GM21390 (cell line): ENCODE measurements at regions not wholly inside any gene's neighbourhood (a gene's known extent, or its start where the extent isn't known, plus 50 kb on each side); places are given as distances from the start of the nearest gene placed in this dataset.
"Not testable (repeated sequence)": the region's sequence is repeated elsewhere in the genome, so short reads cannot be mapped to it uniquely, and the experiment has no call there.

Experiments used
- ATAC-seq: cut with Tn5 transposase; IDR thresholded peaks from one replicate; pipeline ENCODE4 v1.9.1; 2021; ENCODE audit not compliant: unreplicated experiment

DNA sequence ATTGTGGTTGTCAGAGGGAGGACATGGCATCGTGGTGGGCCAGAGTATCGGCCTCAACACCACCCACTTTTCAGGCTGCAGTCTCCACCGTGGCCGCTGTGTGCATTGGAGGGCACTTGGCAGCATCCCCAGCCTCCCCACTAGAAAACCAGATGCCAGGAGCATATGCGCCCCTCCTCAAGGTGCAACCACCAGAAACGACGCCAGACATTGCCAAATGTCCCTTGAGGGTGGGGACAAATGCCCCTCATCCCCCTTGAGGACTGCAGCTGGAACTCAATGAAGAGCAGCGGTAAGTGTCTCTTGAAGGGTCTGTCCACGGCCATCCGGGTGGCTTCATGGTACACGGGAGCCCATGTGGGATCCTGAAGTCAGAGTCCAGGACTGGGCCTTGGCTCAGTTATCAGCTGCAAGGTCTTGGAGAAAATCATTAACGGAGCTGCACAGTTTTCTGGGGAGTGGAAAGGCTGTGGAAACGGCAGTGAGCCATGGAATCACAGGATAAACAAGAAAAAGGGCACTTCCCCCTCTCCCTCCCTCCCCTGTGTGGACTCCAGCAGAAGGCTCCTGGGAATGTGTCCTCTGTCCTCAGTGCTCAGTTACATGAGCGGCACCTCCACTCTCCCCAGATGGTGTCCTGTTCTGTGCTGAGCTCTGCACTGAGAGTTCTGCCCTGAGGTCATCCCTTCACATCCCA, 324.4 kb upstream of the B3GAT1 start:
- ATAC-seq = no peak

- no peak for ATAC-seq
Measured at GRCh38 chr11:134734894-134735293, 322.9 kb upstream of the B3GAT1 start.

GRCh38 chr11:134734141-134734845, 322.3 kb upstream of the B3GAT1 start:
- ATAC-seq = no peak

GRCh38 chr11:134733646-134734045, 321.6 kb upstream of the B3GAT1 start:
- no peak for ATAC-seq

- no peak for ATAC-seq
Measured at GRCh38 chr11:134731213-134731961, 319.3 kb upstream of the B3GAT1 start.

GRCh38 chr11:134730561-134731212, 318.6 kb upstream of the B3GAT1 start:
- no peak for ATAC-seq

- ATAC-seq = no peak
Measured at GRCh38 chr11:134730101-134730500, 318.1 kb upstream of the B3GAT1 start.

- ATAC-seq = no peak
Measured at GRCh38 chr11:134728186-134728585, 316.1 kb upstream of the B3GAT1 start.

GRCh38 chr11:134727636-134728035, 315.6 kb upstream of the B3GAT1 start:
- no peak for ATAC-seq

- ATAC-seq = no peak
Measured at GRCh38 chr11:134727204-134727603, 315.2 kb upstream of the B3GAT1 start.

DNA sequence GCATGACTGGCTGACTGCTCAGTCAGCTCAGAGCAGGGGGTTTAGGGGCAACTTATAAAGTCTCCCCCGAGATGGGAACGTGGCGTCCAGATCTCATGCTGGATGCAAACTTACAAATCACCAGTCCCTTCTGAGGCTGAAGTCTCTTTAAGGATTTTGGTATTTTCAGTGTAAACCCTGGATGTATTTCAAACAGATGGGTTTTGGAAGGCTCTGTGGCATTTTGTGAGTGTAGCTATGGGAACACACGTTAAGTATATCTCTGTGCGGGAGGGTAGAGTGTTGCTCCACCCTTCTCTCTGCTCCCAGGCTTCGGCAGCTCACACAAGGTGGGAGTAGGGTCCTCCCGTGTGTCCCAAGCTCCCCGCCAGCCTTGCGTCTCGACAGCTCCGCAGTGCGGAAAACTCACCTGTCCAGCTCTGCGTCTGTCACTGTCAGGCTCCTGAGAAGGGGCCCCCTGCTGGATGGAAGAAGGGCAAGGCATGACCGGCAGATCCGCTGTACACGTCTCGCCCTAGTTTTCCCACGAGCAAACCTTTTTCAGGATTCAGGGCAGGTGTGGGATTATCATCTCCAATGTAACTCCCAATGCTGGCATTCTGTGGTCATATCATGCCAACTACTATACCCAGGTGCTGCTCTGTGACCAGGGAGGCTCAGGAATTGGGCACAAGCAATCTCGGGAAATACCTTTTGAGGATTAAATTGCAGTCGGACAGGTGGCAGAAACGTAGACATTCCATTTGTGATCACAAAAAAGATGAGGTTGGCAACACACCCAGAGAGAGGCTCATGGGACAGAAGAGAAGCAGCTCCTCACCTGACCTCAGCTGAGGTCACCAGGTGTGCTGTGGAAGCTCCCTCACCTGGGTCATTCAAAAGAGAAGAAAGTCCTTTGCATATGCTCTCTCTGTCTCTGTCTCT, 313.9 kb upstream of the B3GAT1 start:
- ATAC-seq = no peak

GRCh38 chr11:134725211-134725610, 313.2 kb upstream of the B3GAT1 start:
- ATAC-seq = no peak

DNA sequence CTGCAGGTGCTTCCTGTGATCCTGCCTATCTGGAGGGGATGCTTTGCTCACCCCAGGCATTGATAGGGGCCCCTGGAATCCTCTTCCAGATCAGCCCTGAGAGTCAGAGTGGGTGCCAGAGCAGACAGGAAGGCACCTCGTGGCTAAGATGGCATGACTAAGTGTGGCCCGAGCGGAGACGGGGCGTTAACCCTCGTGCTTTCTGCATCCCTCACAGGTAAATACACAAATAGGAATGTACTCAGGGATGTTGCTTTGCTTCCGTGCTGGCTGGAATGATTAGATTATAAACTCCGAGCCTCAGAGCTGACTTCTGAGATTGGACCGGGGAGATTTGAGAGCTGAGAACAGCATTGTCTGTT, 312.7 kb upstream of the B3GAT1 start:
- ATAC-seq = no peak

DNA sequence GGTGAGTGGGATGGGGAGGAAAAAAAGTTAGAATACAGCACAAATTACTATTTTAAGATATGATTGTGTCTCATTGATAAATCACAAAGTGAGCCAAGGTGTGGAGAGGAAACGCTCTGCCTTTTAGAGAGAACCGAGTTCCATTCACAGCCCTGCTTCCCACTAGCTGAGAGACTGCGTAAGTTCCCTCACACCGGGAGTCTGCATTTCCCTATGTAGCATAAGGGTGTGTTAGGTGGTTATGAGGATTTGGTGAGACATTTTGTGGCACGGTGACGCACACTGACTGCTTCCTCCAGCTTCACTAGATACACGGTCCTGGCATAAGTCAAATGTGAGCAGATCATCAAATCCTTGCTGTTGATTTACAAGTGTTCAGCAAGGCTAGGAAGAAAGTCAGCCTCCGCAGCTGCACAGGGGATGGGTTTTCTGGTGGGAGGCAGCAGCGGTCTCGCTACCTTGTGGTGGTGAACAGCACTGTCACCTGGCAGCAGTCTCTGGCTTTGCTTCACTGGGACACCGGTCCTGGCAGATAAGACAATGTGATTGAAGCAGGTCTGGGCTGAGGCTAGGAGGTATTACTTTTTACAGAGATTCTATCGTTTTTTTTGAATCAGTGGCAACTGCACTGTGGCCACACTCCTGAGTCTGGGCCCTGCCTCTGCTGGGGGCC, 312.2 kb upstream of the B3GAT1 start:
- ATAC-seq = no peak

DNA sequence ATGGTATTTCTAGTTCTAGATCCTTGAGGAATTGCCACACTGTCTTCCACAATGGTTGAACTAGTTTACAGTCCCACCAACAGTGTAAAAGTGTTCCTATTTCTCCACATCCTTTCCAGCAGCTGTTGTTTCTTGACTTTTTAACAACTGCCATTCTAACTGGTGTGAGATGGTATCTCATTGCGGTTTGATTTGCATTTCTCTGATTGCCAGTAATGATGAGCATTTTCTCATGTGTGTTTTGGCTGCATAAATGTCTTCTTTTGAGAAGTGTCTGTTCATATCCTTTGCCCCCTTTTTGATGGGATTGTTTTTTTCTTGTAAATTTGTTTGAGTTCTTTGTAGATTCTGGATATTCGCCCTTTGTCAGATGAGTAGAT, 308.6 kb upstream of the B3GAT1 start:
- not testable (repeated sequence) for ATAC-seq

GRCh38 chr11:134719940-134720690, 308.1 kb upstream of the B3GAT1 start:
- ATAC-seq = not testable (repeated sequence)

DNA sequence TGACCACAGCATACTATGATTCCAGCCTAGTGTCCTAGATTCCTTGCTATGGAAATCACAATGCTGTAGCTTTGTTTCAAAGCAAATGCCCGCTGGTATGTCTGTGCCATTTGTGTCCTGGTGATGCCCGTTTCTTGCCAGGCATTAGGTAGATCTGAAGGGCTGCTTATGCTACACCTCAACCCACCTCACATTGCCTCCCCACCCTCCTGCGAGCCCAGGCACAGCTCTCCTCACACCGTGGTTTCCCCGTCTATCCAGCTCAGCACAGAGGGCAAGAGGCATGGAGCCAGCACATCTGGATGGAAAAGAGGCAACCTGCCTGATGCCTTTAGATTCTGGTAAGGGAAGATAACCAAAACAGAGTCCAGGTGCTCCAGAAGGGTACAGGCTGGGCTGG, 307.4 kb upstream of the B3GAT1 start:
- ATAC-seq = no peak

- no peak for ATAC-seq
Measured at GRCh38 chr11:134716582-134716981, 304.5 kb upstream of the B3GAT1 start.

DNA sequence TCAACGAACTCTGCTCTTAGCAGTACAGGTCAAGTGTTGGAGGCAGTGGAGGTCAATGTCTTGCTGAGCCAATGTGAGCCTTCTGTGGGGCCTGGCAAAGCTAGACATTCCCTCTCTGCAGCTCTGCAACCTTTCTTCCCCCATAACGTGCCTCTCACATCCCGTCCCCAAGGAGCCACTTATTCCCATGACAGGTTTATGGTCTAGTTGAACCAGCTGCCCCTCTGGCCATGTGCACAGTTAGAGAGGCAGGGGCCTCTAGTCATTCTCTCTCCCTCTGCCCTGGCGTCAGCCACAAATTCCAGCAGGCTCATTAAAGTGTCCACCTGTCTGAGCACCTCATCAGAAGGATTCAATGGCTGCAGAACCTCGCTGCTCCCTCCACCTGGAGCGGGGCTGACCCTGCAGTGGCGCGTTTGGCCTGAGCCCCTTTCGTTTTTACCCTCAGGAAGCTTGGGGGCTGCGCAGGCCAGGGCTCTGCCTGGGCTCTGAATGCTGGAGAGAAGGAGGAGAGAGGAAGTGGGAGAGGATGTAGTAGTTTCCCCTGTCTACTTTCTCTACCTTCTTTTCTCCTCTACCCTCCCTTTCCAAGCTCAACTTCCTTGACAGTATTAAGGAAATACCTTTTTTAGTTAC, 302.1 kb upstream of the B3GAT1 start:
- no peak for ATAC-seq
